Activated T-cell treated with anti-CD3 and anti-CD28 coated beads, Interleukin-2, amount 50 U/mL, for 24 hours (primary cell): ENCODE measurements at regions not wholly inside any gene's neighbourhood (a gene's known extent, or its start where the extent isn't known, plus 50 kb on each side); places are given as distances from the start of the nearest gene placed in this dataset.

Experiments
- DNase-seq: peaks from one replicate; pipeline ENCODE4 v3.0.0-alpha.2; 2020
- H3K27ac Mint-ChIP-seq: 2 replicates; pipeline ENCODE4 v1.8.0; 2020; ENCODE audit warnings: mild to moderate bottlenecking, mixed read lengths
- H3K27me3 Mint-ChIP-seq: 2 replicates; pipeline ENCODE4 v1.8.0; 2020; ENCODE audit warnings: mixed read lengths
- H3K36me3 Mint-ChIP-seq: 2 replicates; pipeline ENCODE4 v1.8.0; 2020; ENCODE audit warnings: low read depth, mixed read lengths
- H3K4me1 Mint-ChIP-seq: 2 replicates; pipeline ENCODE4 v1.8.0; 2020; ENCODE audit warnings: low read depth, mixed read lengths
- H3K4me3 Mint-ChIP-seq: 2 replicates; pipeline ENCODE4 v1.8.0; 2020; ENCODE audit warnings: mild to moderate bottlenecking, moderate library complexity, mixed read lengths
- H3K9me3 Mint-ChIP-seq: 2 replicates; pipeline ENCODE4 v1.8.0; 2020; ENCODE audit warnings: mixed read lengths

DNA sequence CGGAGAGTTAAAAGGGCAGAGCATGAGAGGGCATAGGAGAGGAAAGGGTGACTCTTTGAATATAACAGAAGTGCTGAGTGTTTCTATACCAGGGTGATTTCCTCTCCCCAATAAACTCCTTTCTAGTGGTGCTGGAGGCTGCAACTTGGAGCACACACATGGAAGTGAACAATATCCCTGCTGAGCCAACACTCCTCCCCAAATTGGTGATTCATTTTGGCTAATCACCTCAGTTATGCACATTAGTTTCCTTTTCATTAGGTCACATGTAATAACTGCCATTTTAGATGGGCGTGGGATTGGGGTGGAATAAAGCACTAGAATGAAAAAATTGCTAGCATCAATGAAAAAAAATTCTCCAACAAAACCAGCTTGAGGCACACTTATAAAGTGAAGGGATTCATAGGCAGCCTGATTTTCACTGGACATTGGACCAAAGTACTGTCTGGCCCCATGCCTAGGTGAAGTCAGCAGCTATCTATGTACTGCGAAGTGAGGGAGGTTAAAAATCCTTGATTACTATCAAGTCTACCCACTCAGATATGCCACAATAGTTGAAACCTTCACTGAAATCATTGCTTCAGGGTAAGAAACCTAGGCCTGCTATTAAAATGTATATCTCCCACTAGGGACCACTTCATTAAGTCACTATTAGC lies 174.0 kb downstream of the GLUD2 start:
- no peaks in the 10 kb centered on the region for H3K9me3 Mint-ChIP-seq
- no peaks in the 10 kb centered on the region for H3K4me1 Mint-ChIP-seq
- peaks cover 4% of the 10 kb centered on the region for H3K27me3 Mint-ChIP-seq
- H3K4me3 Mint-ChIP-seq, result no peak overlapping the region
- H3K36me3 Mint-ChIP-seq, result no peaks in the 10 kb centered on the region
- DNase-seq, result no peak
- no peak overlapping the region for H3K27ac Mint-ChIP-seq

GRCh38 chrX:121227888-121228287 lies 180.5 kb downstream of the GLUD2 start:
- no peak for DNase-seq
- Mint-ChIP-seq H3K36me3 (no peaks in the 10 kb centered on the region), H3K4me1 (peaks cover 3% of the 10 kb centered on the region), H3K9me3 (no peaks in the 10 kb centered on the region), H3K27ac (no peak overlapping the region), H3K27me3 (peaks cover 31% of the 10 kb centered on the region), H3K4me3 (no peak overlapping the region)

DNA sequence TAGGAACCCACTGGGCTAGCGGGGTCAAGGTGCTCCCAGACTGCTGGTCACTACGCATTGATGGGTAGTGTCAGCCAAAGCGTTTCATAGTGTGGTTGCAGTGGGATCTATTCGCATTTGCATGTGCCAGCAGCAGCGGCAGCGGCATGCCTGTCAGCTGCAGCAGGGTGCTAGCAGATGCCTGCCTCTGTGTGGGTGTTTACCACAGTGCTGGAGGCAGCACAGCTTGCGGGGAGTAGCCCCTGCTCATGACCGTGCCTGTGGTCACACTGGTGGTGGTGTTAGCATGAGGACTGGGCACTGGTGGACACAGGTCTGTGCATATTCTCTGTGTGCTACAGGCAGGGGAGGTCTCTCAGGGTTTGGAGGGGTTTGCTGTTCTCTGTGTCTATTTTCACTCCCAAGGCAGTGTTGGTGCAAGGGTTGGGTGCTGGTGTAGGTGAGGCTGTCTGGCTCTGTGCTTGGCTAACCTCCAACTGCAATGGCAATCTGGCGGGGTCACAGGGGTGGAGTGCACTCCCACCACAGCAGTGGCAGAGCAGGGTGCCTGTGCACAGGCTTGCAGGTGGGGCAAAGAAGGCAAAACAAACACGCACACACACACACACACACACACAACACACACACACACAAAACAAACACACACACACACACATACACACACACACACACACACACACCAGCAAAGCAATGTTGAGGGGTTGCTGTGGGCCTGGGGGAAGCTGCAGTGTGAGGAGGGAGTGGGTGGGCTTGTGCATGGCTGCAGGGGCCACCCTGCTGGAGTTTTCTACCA lies 184.4 kb downstream of the GLUD2 start:
- Mint-ChIP-seq H3K4me1 (peaks cover 3% of the 10 kb centered on the region), H3K36me3 (no peaks in the 10 kb centered on the region), H3K27ac (no peak overlapping the region), H3K9me3 (no peaks in the 10 kb centered on the region), H3K27me3 (peaks cover 27% of the 10 kb centered on the region), H3K4me3 (no peak overlapping the region)
- DNase-seq, result no peak

DNA sequence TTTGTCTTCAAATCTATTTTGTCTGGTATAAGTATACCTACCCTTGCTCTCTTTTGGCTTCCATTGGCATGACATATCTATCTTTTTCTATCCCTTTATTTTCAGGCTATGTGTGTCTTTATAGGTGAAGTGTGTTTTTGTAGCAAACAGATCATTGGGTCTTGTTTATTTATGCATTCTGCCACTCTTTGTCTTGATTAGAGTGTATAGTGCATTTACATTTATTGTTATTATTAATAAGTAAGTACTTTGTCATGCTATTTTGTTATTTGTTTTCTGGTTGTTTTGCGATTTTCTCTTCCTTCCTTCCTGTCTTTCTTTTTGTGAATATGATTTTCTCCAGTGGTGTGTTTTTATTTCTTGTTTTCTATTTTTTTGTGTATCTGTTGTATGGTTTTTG lies 188.6 kb downstream of the GLUD2 start:
- H3K27me3 Mint-ChIP-seq, result peaks cover 15% of the 10 kb centered on the region
- no peak overlapping the region for H3K27ac Mint-ChIP-seq
- no peak overlapping the region for H3K4me3 Mint-ChIP-seq
- no peaks in the 10 kb centered on the region for H3K36me3 Mint-ChIP-seq
- H3K4me1 Mint-ChIP-seq, result peaks cover under 1% of the 10 kb centered on the region
- no peak for DNase-seq
- H3K9me3 Mint-ChIP-seq, result no peaks in the 10 kb centered on the region

- H3K36me3 Mint-ChIP-seq, result no peaks in the 10 kb centered on the region
These were observed 190.7 kb downstream of the GLUD2 start for GRCh38 chrX:121238093-121238492.

DNA sequence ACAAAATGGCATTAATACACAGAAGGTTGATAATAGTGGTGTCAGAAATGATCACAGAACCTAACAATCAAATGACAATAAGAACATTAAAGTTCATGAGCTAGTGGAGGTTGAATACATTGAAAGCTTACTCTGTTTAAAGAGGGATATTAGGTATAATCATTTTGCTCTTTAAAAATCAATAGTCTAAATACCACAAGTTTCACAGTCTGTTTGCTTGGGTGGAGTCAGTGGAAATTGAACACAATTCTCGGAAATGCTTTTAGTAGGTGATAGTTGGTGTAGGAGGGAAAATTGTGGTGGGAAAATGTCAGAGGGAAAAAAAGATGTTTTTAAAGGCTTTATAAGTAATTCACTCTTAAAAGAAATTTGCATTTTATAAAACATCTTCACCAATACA lies 197.1 kb downstream of the GLUD2 start:
- Mint-ChIP-seq H3K4me3 (no peak overlapping the region), H3K27me3 (peaks cover 21% of the 10 kb centered on the region), H3K36me3 (no peaks in the 10 kb centered on the region), H3K9me3 (no peaks in the 10 kb centered on the region), H3K27ac (no peak overlapping the region), H3K4me1 (no peaks in the 10 kb centered on the region)
- DNase-seq, result no peak

More at GRCh38 chrX:121238093-121238492, 190.7 kb downstream of the GLUD2 start:
- H3K27me3 Mint-ChIP-seq, result peaks cover 12% of the 10 kb centered on the region
- DNase-seq, result no peak
- no peaks in the 10 kb centered on the region for H3K9me3 Mint-ChIP-seq
- no peaks in the 10 kb centered on the region for H3K4me1 Mint-ChIP-seq
- H3K27ac Mint-ChIP-seq, result no peak overlapping the region
- no peak overlapping the region for H3K4me3 Mint-ChIP-seq

- Mint-ChIP-seq H3K36me3 (no peaks in the 10 kb centered on the region), H3K9me3 (no peaks in the 10 kb centered on the region), H3K4me3 (no peak overlapping the region), H3K27ac (no peak overlapping the region), H3K4me1 (no peaks in the 10 kb centered on the region), H3K27me3 (peaks cover 18% of the 10 kb centered on the region)
- no peak for DNase-seq
These were observed 198.4 kb downstream of the GLUD2 start for GRCh38 chrX:121245763-121246162.

GRCh38 chrX:121254336-121254735 lies 206.9 kb downstream of the GLUD2 start:
- Mint-ChIP-seq H3K27me3 (peaks cover 28% of the 10 kb centered on the region), H3K9me3 (no peaks in the 10 kb centered on the region), H3K4me3 (no peak overlapping the region), H3K36me3 (no peaks in the 10 kb centered on the region), H3K27ac (no peak overlapping the region), H3K4me1 (peaks cover 12% of the 10 kb centered on the region)
- DNase-seq, result no peak

- DNase-seq, result no peak
- H3K27me3 Mint-ChIP-seq, result peaks cover 26% of the 10 kb centered on the region
- H3K4me1 Mint-ChIP-seq, result peaks cover 12% of the 10 kb centered on the region
- H3K36me3 Mint-ChIP-seq, result no peaks in the 10 kb centered on the region
- H3K27ac Mint-ChIP-seq, result peak overlapping the region; percentile 71
- no peak overlapping the region for H3K4me3 Mint-ChIP-seq
- H3K9me3 Mint-ChIP-seq, result no peaks in the 10 kb centered on the region
These were observed 209.2 kb downstream of the GLUD2 start for GRCh38 chrX:121256647-121257046.

- Mint-ChIP-seq H3K9me3 (no peaks in the 10 kb centered on the region), H3K4me3 (no peak overlapping the region), H3K36me3 (no peaks in the 10 kb centered on the region), H3K4me1 (peaks cover 12% of the 10 kb centered on the region), H3K27ac (no peak overlapping the region), H3K27me3 (peaks cover 16% of the 10 kb centered on the region)
- DNase-seq, result no peak
These were observed 211.1 kb downstream of the GLUD2 start for GRCh38 chrX:121258545-121258944.

GRCh38 chrX:121259170-121259569 lies 211.8 kb downstream of the GLUD2 start:
- Mint-ChIP-seq H3K27ac (no peak overlapping the region), H3K4me1 (peaks cover 12% of the 10 kb centered on the region), H3K4me3 (no peak overlapping the region), H3K9me3 (no peaks in the 10 kb centered on the region), H3K27me3 (peaks cover 16% of the 10 kb centered on the region), H3K36me3 (no peaks in the 10 kb centered on the region)
- DNase-seq, result no peak

DNA sequence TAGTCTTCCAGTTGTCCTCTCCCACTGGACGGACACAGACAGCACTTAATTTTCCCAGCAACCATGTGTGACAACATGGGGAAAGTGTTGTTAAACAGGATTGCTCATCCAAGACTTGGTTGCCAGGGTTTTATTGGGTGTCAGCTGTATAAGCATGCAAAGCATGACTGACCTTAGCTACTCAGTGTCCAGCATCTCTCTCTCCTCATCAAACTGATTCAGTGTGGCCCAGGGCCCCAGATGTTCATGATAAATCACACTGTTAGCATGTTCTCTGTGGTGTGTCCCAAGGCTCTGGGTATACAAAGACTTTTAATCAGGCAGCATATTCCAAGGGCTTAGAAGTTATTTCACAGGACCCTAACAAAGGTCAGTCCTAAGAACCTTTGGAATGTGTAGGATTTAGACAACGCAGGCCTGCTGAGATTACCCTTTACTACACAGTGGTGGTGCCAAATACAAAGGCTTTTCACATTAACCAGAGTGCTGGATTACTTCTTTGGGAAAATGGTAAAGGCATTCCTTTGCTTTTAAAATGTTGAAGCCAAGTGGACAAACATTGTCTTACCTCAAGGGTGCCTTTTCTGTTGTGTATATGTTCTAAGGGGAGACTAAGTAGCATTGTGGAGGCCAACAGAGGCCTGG lies 213.3 kb downstream of the GLUD2 start:
- Mint-ChIP-seq H3K27me3 (peaks cover 16% of the 10 kb centered on the region), H3K9me3 (no peaks in the 10 kb centered on the region), H3K27ac (no peak overlapping the region), H3K4me1 (peaks cover 12% of the 10 kb centered on the region), H3K4me3 (no peak overlapping the region), H3K36me3 (no peaks in the 10 kb centered on the region)
- DNase-seq, result no peak

DNA sequence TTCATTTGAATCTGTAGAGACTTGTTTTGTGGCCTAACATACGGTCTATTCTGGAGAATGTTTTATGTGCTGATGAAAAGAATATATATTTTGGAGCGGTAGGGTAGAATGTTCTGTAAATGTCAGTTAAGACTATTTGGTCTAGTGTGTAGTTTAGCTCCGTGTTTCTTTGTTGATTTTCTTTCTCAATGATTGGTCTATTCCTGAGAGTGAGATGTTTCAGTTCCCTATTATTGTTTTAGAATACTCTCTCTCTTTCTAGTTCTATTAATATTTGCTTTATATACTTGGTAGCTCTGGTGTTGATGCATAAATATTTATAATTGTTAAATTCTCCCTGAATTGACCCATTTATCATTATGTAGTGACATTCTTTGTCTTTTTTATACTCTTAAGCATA lies 236.5 kb downstream of the GLUD2 start:
- no peak overlapping the region for H3K27ac Mint-ChIP-seq
- no peak for DNase-seq
- H3K9me3 Mint-ChIP-seq, result peaks cover 9% of the 10 kb centered on the region
- H3K36me3 Mint-ChIP-seq, result no peaks in the 10 kb centered on the region
- no peak overlapping the region for H3K4me3 Mint-ChIP-seq
- no peaks in the 10 kb centered on the region for H3K4me1 Mint-ChIP-seq
- peaks cover 14% of the 10 kb centered on the region for H3K27me3 Mint-ChIP-seq

DNA sequence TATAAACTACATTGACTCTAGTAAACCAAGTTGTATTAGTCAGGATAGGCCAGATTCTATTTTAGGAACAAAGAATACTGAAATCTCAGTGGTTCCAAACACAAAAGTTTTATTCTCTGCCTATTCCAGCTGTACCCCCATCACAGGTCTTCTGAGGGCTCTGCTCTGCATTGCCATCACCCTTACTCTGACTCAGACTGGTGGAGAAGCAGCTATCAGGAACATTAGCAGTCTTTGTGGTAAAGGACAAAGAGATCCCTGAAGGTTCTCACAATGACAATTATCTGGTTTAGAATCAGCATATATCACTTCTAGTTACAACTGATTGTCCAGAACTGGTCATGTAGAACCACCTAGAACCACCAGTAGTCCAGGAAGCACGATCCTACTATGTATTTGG lies 251.1 kb downstream of the GLUD2 start:
- Mint-ChIP-seq H3K4me1 (peaks cover 7% of the 10 kb centered on the region), H3K36me3 (no peaks in the 10 kb centered on the region), H3K4me3 (no peak overlapping the region), H3K9me3 (no peaks in the 10 kb centered on the region), H3K27me3 (peaks cover 33% of the 10 kb centered on the region), H3K27ac (no peak overlapping the region)
- DNase-seq, result no peak

- peaks cover 30% of the 10 kb centered on the region for H3K27me3 Mint-ChIP-seq
- H3K36me3 Mint-ChIP-seq, result no peaks in the 10 kb centered on the region
- H3K4me3 Mint-ChIP-seq, result no peak overlapping the region
These were observed 253.9 kb downstream of the GLUD2 start for GRCh38 chrX:121301356-121301755.

More at GRCh38 chrX:121301356-121301755, 253.9 kb downstream of the GLUD2 start:
- H3K27ac Mint-ChIP-seq, result no peak overlapping the region
- peaks cover 7% of the 10 kb centered on the region for H3K4me1 Mint-ChIP-seq
- DNase-seq, result no peak
- no peaks in the 10 kb centered on the region for H3K9me3 Mint-ChIP-seq
